ENCODE measurements at regions not wholly inside any gene's neighbourhood (a gene's known extent, or its start where the extent isn't known, plus 50 kb on each side); places are given as distances from the start of the nearest gene placed in this dataset.

DNA sequence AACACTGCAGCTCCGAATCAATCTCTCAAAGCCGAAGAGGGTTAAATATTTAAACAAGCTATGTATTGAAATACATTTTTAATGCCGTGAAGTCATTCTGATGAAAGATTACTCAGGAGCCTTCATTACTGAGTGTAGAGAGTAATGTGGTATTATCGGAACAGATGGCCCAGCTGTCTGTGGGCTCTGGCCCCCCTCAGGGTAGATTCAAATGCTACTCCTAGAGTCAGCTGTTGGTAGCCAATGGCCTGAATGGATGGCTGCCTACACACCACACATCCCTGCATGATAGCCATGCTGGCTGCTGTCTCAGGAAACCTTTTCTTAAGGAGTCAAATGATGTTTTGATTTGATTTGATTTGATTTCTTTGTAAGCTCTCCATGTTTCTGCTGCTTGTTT is 732.3 kb upstream of the CELF4 start:
- TF ChIP-seq CTCF (IDR thresholded peaks at IDR 0.05 in 8 of 11, conservative IDR thresholded peaks at IDR 0.05 in 3 of 11), result no peak
- no peak for TF ChIP-seq POLR2AphosphoS5 (IDR thresholded peaks at IDR 0.05)
